HL-60 (cell line): ENCODE measurements at regions not wholly inside any gene's neighbourhood (a gene's known extent, or its start where the extent isn't known, plus 50 kb on each side); places are given as distances from the start of the nearest gene placed in this dataset.

Experiments
- CTCF ChIP-seq: IDR thresholded peaks from one replicate; pipeline ENCODE4 v1.5.1; 2011; ENCODE audit warnings: low read length, control low read depth, inconsistent platforms; ENCODE audit not compliant: insufficient read depth
- GABPA ChIP-seq: IDR thresholded peaks from 2 replicates; pipeline ENCODE4 v1.6.1; 2012; ENCODE audit warnings: low read depth
- POLR2AphosphoS5 ChIP-seq: IDR thresholded peaks from 2 replicates; pipeline ENCODE4 v1.6.1; 2012; ENCODE audit warnings: low read depth
- REST ChIP-seq: IDR thresholded peaks from 2 replicates; pipeline ENCODE4 v1.6.1; 2012; ENCODE audit warnings: low read depth; ENCODE audit not compliant: insufficient replicate concordance
- SPI1 ChIP-seq: IDR thresholded peaks from 2 replicates; pipeline ENCODE4 v1.6.1; 2012; ENCODE audit warnings: low read depth, mild to moderate bottlenecking, borderline replicate concordance

GRCh38 chr10:129075927-129076326, 391.1 kb upstream of the MGMT start:
- TF ChIP-seq GABPA (no peak), CTCF (no peak), REST (no peak), SPI1 (no peak), POLR2AphosphoS5 (no peak)
